ENCODE measurements at regions not wholly inside any gene's neighbourhood (a gene's known extent, or its start where the extent isn't known, plus 50 kb on each side); places are given as distances from the start of the nearest gene placed in this dataset.

GRCh38 chr13:31431722-31432137, 232.0 kb downstream of the B3GLCT start:
- no peaks in the 10 kb centered on the region for H3K9me3 ChIP-seq (ENCODE audit: control insufficient read depth, insufficient read depth, low read length)

GRCh38 chr13:31433207-31433606, 233.4 kb downstream of the B3GLCT start:
- Histone ChIP-seq H3K9ac (ENCODE audit: low read depth, low read length) (no peak overlapping the region), H3K9me3 (ENCODE audit: control insufficient read depth, insufficient read depth, low read length) (no peaks in the 10 kb centered on the region), H3K36me3 (ENCODE audit: insufficient read depth, low read length) (no peaks in the 10 kb centered on the region), H3K4me1 (ENCODE audit: insufficient read depth, low read length) (0 out of 2 replicates have a peak, but pooled peaks cover 4% of the 10 kb centered on the region)

More at GRCh38 chr13:31431722-31432137, 232.0 kb downstream of the B3GLCT start:
- Histone ChIP-seq H3K9ac (ENCODE audit: low read depth, low read length) (no peak overlapping the region), H3K36me3 (ENCODE audit: insufficient read depth, low read length) (no peaks in the 10 kb centered on the region), H3K4me1 (ENCODE audit: insufficient read depth, low read length) (0 out of 2 replicates have a peak, but pooled peaks cover 4% of the 10 kb centered on the region)

GRCh38 chr13:31433746-31434145, 234.0 kb downstream of the B3GLCT start:
- H3K4me1 ChIP-seq (ENCODE audit: insufficient read depth, low read length) = 0 out of 2 replicates have a peak, but pooled peaks cover 4% of the 10 kb centered on the region
- no peaks in the 10 kb centered on the region for H3K36me3 ChIP-seq (ENCODE audit: insufficient read depth, low read length)
- H3K9me3 ChIP-seq (ENCODE audit: control insufficient read depth, insufficient read depth, low read length) = no peaks in the 10 kb centered on the region
- H3K9ac ChIP-seq (ENCODE audit: low read depth, low read length) = no peak overlapping the region

- H3K4me1 ChIP-seq (ENCODE audit: insufficient read depth, low read length) = 0 out of 2 replicates have a peak, but pooled peaks cover 4% of the 10 kb centered on the region
- no peaks in the 10 kb centered on the region for H3K9me3 ChIP-seq (ENCODE audit: control insufficient read depth, insufficient read depth, low read length)
- no peak overlapping the region for H3K9ac ChIP-seq (ENCODE audit: low read depth, low read length)
- H3K36me3 ChIP-seq (ENCODE audit: insufficient read depth, low read length) = no peaks in the 10 kb centered on the region
These were observed 234.8 kb downstream of the B3GLCT start for GRCh38 chr13:31434613-31435012.

GRCh38 chr13:31435536-31435935, 235.8 kb downstream of the B3GLCT start:
- no peaks in the 10 kb centered on the region for H3K9me3 ChIP-seq (ENCODE audit: control insufficient read depth, insufficient read depth, low read length)
- H3K9ac ChIP-seq (ENCODE audit: low read depth, low read length) = no peak overlapping the region
- H3K36me3 ChIP-seq (ENCODE audit: insufficient read depth, low read length) = no peaks in the 10 kb centered on the region
- H3K4me1 ChIP-seq (ENCODE audit: insufficient read depth, low read length) = 0 out of 2 replicates have a peak, but pooled peaks cover 4% of the 10 kb centered on the region

- no peaks in the 10 kb centered on the region for H3K36me3 ChIP-seq (ENCODE audit: insufficient read depth, low read length)
- 0 out of 2 replicates have a peak, but pooled peaks cover 4% of the 10 kb centered on the region for H3K4me1 ChIP-seq (ENCODE audit: insufficient read depth, low read length)
- no peak overlapping the region for H3K9ac ChIP-seq (ENCODE audit: low read depth, low read length)
- no peaks in the 10 kb centered on the region for H3K9me3 ChIP-seq (ENCODE audit: control insufficient read depth, insufficient read depth, low read length)
These were observed 236.7 kb downstream of the B3GLCT start for GRCh38 chr13:31436478-31436877.

GRCh38 chr13:31437975-31438374, 238.2 kb downstream of the B3GLCT start:
- Histone ChIP-seq H3K4me1 (ENCODE audit: insufficient read depth, low read length) (0 out of 2 replicates have a peak, but pooled peaks cover 4% of the 10 kb centered on the region), H3K9ac (ENCODE audit: low read depth, low read length) (no peak overlapping the region), H3K9me3 (ENCODE audit: control insufficient read depth, insufficient read depth, low read length) (no peaks in the 10 kb centered on the region), H3K36me3 (ENCODE audit: insufficient read depth, low read length) (no peaks in the 10 kb centered on the region)

GRCh38 chr13:31440132-31440531, 240.4 kb downstream of the B3GLCT start:
- Histone ChIP-seq H3K9me3 (ENCODE audit: control insufficient read depth, insufficient read depth, low read length) (no peaks in the 10 kb centered on the region), H3K36me3 (ENCODE audit: insufficient read depth, low read length) (no peaks in the 10 kb centered on the region), H3K4me1 (ENCODE audit: insufficient read depth, low read length) (no peaks in the 10 kb centered on the region), H3K9ac (ENCODE audit: low read depth, low read length) (no peak overlapping the region)

- Histone ChIP-seq H3K4me1 (ENCODE audit: insufficient read depth, low read length) (no peaks in the 10 kb centered on the region), H3K36me3 (ENCODE audit: insufficient read depth, low read length) (no peaks in the 10 kb centered on the region), H3K9ac (ENCODE audit: low read depth, low read length) (no peak overlapping the region), H3K9me3 (ENCODE audit: control insufficient read depth, insufficient read depth, low read length) (no peaks in the 10 kb centered on the region)
These were observed 242.2 kb downstream of the B3GLCT start for GRCh38 chr13:31441800-31442510.

- no peaks in the 10 kb centered on the region for H3K4me1 ChIP-seq (ENCODE audit: insufficient read depth, low read length)
- H3K9me3 ChIP-seq (ENCODE audit: control insufficient read depth, insufficient read depth, low read length) = no peaks in the 10 kb centered on the region
- no peak overlapping the region for H3K9ac ChIP-seq (ENCODE audit: low read depth, low read length)
- no peaks in the 10 kb centered on the region for H3K36me3 ChIP-seq (ENCODE audit: insufficient read depth, low read length)
These were observed 242.8 kb downstream of the B3GLCT start for GRCh38 chr13:31442571-31442970.

GRCh38 chr13:31444266-31444856, 244.6 kb downstream of the B3GLCT start:
- H3K36me3 ChIP-seq (ENCODE audit: insufficient read depth, low read length) = no peaks in the 10 kb centered on the region
- no peaks in the 10 kb centered on the region for H3K9me3 ChIP-seq (ENCODE audit: control insufficient read depth, insufficient read depth, low read length)
- no peak overlapping the region for H3K9ac ChIP-seq (ENCODE audit: low read depth, low read length)
- no peaks in the 10 kb centered on the region for H3K4me1 ChIP-seq (ENCODE audit: insufficient read depth, low read length)

GRCh38 chr13:31452525-31452924, 252.8 kb downstream of the B3GLCT start:
- Histone ChIP-seq H3K4me1 (ENCODE audit: insufficient read depth, low read length) (no peaks in the 10 kb centered on the region), H3K9ac (ENCODE audit: low read depth, low read length) (no peak overlapping the region), H3K36me3 (ENCODE audit: insufficient read depth, low read length) (no peaks in the 10 kb centered on the region), H3K9me3 (ENCODE audit: control insufficient read depth, insufficient read depth, low read length) (no peaks in the 10 kb centered on the region)

GRCh38 chr13:31455581-31455980, 255.8 kb downstream of the B3GLCT start:
- H3K9me3 ChIP-seq (ENCODE audit: control insufficient read depth, insufficient read depth, low read length) = 0 out of 2 replicates have a peak, but pooled peaks cover 3% of the 10 kb centered on the region
- no peaks in the 10 kb centered on the region for H3K36me3 ChIP-seq (ENCODE audit: insufficient read depth, low read length)
- no peaks in the 10 kb centered on the region for H3K4me1 ChIP-seq (ENCODE audit: insufficient read depth, low read length)
- no peak overlapping the region for H3K9ac ChIP-seq (ENCODE audit: low read depth, low read length)

GRCh38 chr13:31456056-31456455, 256.3 kb downstream of the B3GLCT start:
- H3K36me3 ChIP-seq (ENCODE audit: insufficient read depth, low read length) = no peaks in the 10 kb centered on the region

GRCh38 chr13:31460061-31460460, 260.3 kb downstream of the B3GLCT start:
- no peak overlapping the region for H3K9ac ChIP-seq (ENCODE audit: low read depth, low read length)

More at GRCh38 chr13:31456056-31456455, 256.3 kb downstream of the B3GLCT start:
- 0 out of 2 replicates have a peak, but pooled peaks cover 3% of the 10 kb centered on the region for H3K9me3 ChIP-seq (ENCODE audit: control insufficient read depth, insufficient read depth, low read length)
- H3K9ac ChIP-seq (ENCODE audit: low read depth, low read length) = no peak overlapping the region
- H3K4me1 ChIP-seq (ENCODE audit: insufficient read depth, low read length) = no peaks in the 10 kb centered on the region

More at GRCh38 chr13:31460061-31460460, 260.3 kb downstream of the B3GLCT start:
- Histone ChIP-seq H3K9me3 (ENCODE audit: control insufficient read depth, insufficient read depth, low read length) (0 out of 2 replicates have a peak, but pooled peaks cover 3% of the 10 kb centered on the region), H3K36me3 (ENCODE audit: insufficient read depth, low read length) (no peaks in the 10 kb centered on the region), H3K4me1 (ENCODE audit: insufficient read depth, low read length) (no peaks in the 10 kb centered on the region)
